EH (cell line): ENCODE measurements at regions not wholly inside any gene's neighbourhood (a gene's known extent, or its start where the extent isn't known, plus 50 kb on each side); places are given as distances from the start of the nearest gene placed in this dataset.

Experiments used
- DNase-seq: peaks from one replicate; pipeline ENCODE4 v3.0.0-alpha.2; 2015; ENCODE audit warnings: low read depth

DNA sequence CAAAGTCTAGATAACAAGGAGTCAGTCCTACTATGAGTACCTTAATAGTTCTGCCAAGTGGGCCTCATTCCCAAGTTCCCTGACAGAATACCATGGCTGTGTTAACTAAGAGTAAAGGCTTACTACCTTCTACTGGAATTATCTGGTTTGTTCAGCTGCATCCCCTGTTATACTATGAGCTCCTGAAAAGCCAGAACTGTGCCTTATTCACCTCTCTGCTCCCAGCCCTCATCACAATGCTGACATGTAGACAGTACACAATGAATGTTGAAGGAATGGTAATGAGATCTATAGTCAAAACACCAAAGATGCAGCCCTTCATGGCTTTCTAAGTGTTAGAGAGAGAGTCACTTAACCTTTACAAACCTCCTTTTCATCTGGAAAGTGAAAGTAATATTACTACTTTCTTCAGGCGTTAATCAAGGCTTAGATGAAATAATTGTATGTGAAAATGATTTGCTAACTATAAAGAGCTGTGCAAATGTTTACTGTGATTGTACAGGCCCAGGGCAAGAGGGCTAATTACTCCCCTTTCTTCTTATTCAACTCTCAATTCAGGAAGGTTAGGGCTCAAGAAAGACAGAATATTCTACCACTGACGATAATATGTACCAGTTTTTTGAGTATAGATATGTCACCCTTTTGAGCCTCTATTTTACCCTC, 70.3 kb upstream of the MROH9 start:
- DNase-seq, result no peak

DNA sequence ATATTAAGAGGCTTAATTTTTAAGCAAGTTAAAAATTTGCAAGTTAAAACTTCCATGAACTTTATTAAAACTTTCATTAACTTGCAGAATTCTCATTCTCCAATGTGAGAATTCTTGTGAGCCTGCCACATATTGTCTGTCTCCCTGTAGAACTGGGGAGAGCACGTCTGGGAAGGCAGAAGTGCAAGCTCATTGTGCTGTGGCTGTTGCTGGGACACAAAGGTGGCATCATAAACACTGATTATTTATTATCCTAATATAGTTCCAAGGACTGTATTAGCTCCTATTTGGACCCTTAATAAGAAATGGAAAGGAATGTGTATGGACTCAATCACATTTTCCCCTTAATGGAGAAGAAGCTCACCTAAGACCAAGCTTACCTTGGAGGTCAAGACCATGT, 68.7 kb upstream of the MROH9 start:
- no peak for DNase-seq

DNA sequence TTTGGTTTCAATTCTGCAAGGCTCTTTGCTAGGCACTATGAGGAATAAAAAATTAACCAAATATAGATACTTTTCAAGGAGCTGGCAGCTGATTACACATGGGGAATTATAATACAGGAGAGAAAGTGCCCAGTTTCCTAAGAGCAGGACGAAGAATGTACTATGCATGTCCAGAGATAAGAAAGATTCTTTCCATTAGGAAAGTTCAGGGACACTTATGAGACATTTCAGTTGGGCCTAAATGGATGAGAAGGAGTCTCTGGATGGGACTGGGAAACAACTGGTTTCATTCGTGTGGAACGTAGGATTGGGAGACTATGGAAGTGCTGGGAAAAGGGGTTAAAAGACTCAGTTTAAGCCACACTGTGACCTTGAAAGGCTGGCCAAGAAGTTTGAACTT, 63.5 kb upstream of the MROH9 start:
- DNase-seq, result no peak

DNA sequence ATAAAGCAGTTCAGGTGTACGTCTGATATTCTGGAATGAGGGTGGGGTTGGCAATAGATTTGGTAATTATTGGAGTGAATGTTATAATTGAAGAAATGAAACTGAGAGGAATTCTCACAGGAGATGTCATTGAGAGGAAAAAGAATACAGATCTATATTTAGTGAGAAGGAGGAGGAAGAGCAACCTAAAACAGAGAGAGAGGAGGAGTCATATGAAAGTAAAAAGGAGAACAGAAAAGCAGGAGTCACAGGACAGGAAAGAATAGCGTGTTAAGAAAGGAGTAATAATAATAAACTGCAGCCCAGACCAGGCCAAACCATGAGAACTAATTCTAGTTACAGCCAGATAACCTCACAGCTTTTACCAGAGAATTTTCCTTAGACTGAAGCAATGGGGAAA, 62.7 kb upstream of the MROH9 start:
- no peak for DNase-seq

DNA sequence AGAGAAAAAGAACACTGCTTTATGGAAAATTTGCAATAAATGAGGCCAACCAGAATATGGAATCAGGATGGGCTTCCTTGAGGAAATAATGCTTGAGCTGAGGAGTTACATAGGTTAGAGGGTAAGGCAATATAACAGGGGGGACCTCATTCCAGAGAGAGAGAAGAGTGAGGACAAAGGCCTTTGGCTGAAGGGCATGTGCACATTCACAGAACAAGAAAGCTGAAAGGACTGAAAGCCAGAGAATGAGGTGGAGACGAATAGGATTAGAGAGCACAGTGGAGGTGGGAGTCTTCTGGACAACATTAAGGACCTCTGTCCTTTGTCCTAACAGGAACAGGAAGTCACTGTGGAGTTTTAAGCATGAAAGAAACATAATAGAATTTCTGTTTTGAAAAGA, 60.7 kb upstream of the MROH9 start:
- DNase-seq, result no peak

DNA sequence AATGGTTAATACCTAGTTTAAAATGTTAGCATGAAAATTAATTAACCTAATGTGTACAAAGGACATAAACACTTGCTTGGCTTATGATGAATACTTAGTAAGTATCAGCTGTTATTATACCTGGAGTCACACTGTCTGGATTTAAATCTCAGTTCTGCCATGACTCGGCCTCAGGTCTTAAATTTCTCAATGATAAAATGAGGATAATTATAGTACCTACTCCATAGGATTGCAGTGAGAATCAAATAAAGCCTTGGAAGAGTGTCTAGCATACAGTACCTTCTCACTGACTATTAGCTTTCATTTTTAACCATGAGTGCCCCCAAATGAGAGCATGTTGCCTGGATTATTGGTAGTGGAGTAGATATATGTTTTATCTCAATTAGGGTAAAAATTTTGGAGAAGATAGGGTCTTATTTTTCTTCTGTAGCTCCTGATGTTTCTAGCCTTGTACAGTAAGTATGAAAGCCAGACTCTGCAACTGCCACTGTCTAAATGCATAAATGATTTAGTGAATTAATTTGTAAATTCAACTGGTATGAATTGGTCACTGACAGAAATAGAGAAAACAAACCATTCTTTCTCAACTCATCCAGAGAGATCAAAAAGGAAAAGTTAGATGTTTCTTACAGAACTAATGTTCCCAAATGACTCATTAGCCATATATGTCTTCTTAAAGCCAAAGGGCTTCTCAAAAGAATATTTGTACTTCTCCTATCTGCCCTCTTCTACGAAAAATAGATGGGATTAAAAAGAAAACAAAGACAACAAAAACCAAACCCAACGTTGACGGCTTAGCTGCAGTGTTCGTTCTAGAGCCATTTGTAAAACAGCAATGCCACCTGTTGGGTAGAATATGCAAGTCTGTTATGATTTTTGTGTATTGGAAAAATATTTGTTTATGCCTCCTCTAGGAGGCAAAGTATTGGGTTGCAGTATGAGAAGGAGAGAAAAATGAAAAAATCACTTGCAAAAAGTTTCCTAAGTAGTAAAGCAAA, 53.8 kb upstream of the MROH9 start:
- peak; percentile 64 for DNase-seq
